HG02642 (cell line): ENCODE measurements at regions not wholly inside any gene's neighbourhood (a gene's known extent, or its start where the extent isn't known, plus 50 kb on each side); places are given as distances from the start of the nearest gene placed in this dataset.
"Not testable (repeated sequence)": the region's sequence is repeated elsewhere in the genome, so short reads cannot be mapped to it uniquely, and the experiment has no call there.

Experiments
- ATAC-seq: cut with Tn5 transposase; IDR thresholded peaks from one replicate; pipeline ENCODE4 v1.9.1; 2021; ENCODE audit warnings: mild to moderate bottlenecking; ENCODE audit not compliant: unreplicated experiment, poor library complexity

GRCh38 chrX:74181976-74182375 lies 122.0 kb upstream of the ZCCHC13 start:
- ATAC-seq = not testable (repeated sequence)

DNA sequence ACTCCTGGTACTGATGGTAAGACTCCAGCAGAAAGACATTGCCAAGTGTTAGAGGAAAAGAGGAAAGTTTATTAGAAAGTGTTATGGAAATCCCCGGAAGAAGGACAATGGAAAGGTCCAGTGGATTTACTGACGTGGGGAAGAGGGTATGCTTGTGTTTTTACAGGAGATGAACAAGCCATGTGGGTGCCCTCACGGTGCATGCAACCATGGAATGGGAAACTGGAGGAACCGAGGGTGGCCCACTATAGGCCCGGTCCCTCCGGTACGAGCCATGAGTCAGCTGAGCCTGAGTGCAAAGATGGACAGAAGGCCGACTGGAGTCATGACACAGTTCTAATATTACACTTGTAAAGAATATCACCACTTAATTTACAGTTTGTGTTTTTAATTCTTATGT lies 123.3 kb upstream of the ZCCHC13 start:
- ATAC-seq = no peak

- no peak for ATAC-seq
These were observed 124.0 kb upstream of the ZCCHC13 start for GRCh38 chrX:74179990-74180389.

DNA sequence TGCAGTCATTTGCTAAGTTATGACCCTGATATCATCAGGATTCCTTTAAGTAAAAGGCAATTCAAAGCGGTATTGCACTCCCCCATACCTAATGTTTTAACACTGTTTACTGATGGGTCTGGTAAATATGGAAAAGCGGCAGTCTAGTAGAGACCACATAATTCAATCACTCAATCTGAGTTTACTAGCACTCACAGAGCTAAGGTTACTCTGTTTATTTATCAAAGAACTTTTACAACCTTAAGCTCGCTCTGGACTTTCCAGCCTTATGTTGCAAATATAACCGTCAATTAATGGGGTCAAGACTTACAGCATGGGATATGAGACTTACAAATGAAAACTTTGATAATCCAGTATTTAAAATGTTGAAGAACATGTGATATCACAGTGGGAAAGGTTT lies 124.5 kb upstream of the ZCCHC13 start:
- ATAC-seq = no peak

- no peak for ATAC-seq
These were observed 124.9 kb upstream of the ZCCHC13 start for GRCh38 chrX:74179071-74179470.

DNA sequence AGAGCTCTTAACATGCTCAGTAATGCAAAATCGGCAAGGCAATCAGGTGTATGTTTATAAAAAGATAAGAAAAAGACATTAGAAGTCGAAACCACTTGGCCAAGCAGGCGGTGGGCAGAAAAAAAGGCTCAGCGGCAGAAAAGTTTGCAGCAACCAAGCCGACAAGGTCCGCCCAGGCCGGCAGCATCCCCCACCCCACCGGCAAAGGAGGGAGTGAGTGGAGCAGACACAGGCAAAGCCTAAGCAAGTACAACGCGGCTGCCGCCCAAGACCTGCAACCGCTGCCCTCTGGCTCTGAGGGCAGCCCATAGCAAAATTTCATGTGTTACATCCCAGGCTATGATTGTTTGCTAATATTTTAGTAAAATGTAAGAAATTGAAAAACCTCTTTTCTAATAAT lies 125.4 kb upstream of the ZCCHC13 start:
- no peak for ATAC-seq

DNA sequence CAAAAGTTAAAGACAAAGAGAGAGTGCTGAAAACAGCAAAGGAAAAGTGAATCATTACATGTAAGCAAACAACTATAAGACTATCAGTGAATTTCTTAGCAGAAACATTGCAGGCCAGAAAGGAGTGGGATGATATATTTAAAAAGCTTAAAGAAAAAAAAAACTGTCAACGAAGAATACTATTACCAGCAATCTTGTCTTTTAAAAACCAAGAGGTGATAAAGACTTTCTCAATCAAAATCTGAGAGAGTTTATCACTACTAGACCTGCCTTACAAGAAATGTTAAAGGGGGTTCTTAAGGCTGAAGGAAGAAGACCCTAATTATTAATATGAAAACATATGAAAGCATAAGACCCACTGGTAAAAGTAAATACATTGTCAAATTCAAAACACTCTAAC lies 132.5 kb upstream of the ZCCHC13 start:
- ATAC-seq = no peak

GRCh38 chrX:74162199-74162598 lies 141.8 kb upstream of the ZCCHC13 start:
- no peak for ATAC-seq

DNA sequence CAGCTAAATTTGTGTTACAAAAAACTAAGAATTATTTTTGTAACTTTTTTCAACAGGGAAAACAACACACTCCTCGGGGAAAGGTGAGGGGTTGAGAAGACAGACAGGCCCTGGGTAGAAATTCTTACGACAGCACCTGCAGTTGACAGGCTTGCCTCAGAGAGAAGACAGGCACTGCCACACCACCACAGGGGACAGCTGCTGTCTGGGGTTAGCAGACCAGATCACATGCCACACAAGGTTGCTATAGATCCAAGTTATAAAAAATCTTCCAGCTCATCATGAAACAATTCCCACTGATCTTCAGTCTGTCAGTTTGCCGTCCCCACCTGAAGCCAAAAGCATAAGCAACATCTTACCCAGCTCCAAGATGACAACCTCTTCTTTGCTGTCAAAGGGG lies 143.2 kb upstream of the ZCCHC13 start:
- no peak for ATAC-seq

- ATAC-seq = no peak
These were observed 143.6 kb upstream of the ZCCHC13 start for GRCh38 chrX:74160358-74160757.

- ATAC-seq = no peak
These were observed 156.5 kb upstream of the ZCCHC13 start for GRCh38 chrX:74147439-74147838.

GRCh38 chrX:74138943-74139342 lies 165.0 kb upstream of the ZCCHC13 start:
- no peak for ATAC-seq

GRCh38 chrX:74133156-74133796 lies 170.7 kb upstream of the ZCCHC13 start:
- no peak for ATAC-seq

- ATAC-seq = no peak
These were observed 171.7 kb upstream of the ZCCHC13 start for GRCh38 chrX:74132280-74132679.

- ATAC-seq = no peak
These were observed 184.7 kb upstream of the ZCCHC13 start for GRCh38 chrX:74119016-74119910.

DNA sequence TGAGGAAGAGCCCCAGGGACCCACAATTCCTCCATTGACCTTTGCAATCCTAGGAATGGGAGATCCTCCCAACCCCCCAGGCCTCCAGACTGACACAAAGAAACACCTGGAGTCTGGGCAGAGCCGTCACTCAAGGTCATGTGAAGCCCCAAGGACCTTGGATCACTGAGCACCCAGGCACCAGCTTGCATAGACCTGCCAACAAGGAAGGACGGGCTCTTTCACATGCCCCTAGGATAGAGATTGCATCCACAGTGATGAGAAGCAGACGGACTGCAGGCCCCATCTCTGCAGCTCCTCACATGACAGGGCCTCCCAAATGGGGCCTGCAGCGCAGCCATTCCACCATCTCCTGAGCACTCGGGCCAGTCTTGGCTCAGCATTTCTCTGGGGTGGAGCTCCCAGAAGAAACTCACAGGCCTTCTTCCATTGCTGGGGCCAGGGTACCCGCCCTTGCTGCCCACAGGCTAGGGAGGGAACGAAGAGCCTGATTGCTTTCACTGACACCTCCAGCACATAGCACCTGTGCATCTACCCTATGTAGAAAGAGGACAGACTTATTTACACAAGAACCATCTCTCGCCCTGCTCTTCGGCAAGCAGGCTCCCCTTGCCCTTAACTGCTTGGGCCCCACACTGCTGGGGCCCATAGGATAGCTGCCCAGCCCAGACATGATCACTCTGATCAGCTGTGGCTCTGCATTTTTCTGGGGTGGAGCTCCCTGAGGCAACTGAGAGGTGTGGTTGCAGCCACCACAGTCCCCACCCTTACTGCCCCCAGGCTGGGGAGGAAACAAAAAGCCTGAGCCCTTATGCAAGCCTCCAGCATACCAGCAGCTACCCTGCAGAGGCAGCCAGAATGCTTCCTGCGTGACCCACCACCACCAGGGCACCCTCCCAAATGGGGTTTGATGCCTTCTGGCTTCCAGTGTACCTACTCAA lies 185.7 kb upstream of the ZCCHC13 start:
- no peak for ATAC-seq

DNA sequence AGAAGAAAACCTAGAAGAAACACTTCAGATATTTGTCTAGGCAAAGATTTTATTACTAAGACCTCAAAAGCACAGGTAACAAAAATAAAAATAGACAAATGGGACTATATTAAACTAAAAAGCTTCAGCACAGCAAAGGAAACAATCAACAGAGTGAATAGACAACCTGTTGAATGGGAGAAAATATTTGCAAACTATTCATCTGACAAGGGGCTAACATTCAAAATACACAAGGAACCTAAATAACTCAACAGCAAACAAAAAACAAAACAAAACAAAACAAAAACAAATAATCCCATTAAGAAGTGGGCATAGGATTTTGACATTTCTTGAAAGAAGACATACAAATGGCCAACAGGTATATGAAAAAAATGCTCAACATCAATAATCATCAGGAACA lies 192.7 kb upstream of the ZCCHC13 start:
- no peak for ATAC-seq

DNA sequence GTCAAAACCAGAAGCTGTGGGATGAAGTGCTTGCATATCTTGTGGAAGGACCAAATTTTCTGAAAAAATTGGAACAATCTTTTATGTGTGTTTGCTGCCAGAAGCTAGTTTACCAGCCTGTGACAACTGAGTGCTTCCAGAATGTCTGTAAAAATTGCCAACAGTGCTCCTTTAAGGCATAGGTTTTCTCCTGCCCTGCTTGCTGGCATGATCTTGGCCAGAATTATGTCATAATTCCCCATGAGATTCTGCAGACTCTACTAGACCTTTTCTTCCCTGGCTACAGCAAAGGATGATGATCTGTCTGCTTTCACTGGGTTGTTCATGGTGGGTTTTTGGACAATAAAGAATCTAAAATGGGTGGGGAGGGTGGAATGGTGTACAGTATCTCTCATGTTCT lies 196.3 kb upstream of the ZCCHC13 start:
- ATAC-seq = no peak

- ATAC-seq = no peak
These were observed 199.5 kb upstream of the ZCCHC13 start for GRCh38 chrX:74104356-74105015.

DNA sequence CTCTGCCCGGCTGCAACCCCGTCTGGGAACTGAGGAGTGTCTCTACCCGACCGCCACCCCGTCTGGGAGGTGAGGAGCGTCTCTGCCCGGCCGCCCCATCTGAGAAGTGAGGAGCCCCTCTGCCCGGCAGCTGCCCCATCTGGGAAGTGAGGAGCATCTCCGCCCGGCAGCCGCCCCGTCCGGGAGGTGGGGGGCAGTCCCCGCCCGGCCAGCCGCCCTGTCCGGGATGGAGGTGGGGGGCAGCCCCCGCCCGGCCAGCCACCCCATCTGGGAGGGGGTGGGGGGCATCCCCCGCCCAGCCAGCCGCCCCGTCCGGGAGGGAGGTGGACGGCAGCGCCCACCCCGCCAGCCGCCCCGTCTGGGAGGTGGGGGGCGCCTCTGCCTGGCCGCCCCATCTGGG lies 205.6 kb upstream of the ZCCHC13 start:
- ATAC-seq = not testable (repeated sequence)
